ENCODE measurements at regions not wholly inside any gene's neighbourhood (a gene's known extent, or its start where the extent isn't known, plus 50 kb on each side); places are given as distances from the start of the nearest gene placed in this dataset.

DNA sequence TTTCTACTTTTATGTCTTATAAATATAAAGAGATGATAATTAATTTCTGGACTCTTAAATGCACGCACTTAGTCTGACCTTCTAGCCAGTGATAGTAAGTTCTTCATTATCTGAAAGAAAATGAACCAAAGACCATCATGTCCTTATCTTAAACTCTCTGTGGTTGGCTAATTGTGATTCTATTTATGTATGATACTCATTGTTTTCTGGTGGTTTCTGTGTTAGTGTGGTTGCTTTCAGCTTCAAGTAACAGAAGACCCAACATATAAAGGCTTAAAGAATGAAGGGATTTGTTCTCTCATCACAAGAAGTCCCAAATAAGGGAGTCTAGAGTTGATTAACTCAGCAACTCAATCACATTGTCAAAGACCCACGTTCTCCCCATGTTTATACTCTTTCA lies 225.2 kb upstream of the TANK start:
- 76 to 92% methylated on average over 2 of the region's 2 CpGs for WGBS, 2 donors

DNA sequence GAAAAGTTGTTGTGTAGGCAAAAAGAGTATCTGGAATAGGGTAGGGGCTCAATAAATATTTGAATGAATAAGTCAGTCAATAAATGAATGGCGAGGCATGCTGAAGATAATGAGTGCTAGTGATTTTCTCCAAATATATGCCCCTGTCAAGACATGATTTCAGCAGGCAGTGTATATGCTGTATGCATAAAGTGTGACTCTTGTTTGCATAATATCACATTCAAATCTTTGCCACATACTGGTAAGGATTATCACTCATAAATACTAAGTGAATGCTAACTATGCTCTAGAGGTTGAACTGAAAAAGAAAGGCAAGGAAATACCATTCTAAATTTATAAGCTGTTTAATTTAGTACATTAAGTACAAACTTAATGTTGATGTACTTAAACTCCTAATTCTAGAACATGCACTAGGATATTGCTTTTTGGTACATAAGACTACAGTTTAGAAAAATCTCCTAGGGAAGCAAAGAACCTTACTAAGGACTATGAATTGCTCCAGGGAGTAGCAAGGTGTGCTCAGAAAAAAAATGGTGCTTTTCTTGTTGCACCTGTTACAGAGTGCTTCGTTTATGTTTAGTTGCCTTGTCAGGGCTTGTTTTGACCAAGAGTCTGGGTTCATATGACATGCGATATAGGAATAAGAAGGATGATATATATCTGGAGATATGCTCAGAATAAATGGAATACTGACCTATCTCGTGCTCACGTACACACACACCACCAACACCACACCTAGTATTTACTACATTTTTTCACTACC lies 224.0 kb upstream of the TANK start:
- Histone ChIP-seq H3K9ac (ENCODE audit: insufficient read depth in 1 of 2, low read length in 2 of 2) (no peak overlapping the region), H3K27me3 (ENCODE audit: control insufficient read depth in 3 of 3, insufficient read depth in 3 of 3, low read length in 2 of 3) (no peaks in the 10 kb centered on the region), H3K4me3 (no peak overlapping the region), H3K4me1 (ENCODE audit: control insufficient read depth in 5 of 5, insufficient read depth in 5 of 5, low read length in 5 of 5) (peaks cover 0 to 2% (median 0%) of the 10 kb centered on the region in 5 donors), H3K36me3 (ENCODE audit: control insufficient read depth in 4 of 4, insufficient read depth in 4 of 4, low read length in 4 of 4) (no peaks in the 10 kb centered on the region), H3K9me3 (ENCODE audit: control insufficient read depth in 4 of 4, insufficient read depth in 3 of 4, low read length in 3 of 4) (no peaks in the 10 kb centered on the region), H3K27ac (ENCODE audit: low read depth in 1 of 2, low read length in 1 of 2) (no peak overlapping the region)
- ATAC-seq (ENCODE audit: insufficient read depth, low FRiP score) = no peak
- no peak for DNase-seq
- TF ChIP-seq, protein P1, sequence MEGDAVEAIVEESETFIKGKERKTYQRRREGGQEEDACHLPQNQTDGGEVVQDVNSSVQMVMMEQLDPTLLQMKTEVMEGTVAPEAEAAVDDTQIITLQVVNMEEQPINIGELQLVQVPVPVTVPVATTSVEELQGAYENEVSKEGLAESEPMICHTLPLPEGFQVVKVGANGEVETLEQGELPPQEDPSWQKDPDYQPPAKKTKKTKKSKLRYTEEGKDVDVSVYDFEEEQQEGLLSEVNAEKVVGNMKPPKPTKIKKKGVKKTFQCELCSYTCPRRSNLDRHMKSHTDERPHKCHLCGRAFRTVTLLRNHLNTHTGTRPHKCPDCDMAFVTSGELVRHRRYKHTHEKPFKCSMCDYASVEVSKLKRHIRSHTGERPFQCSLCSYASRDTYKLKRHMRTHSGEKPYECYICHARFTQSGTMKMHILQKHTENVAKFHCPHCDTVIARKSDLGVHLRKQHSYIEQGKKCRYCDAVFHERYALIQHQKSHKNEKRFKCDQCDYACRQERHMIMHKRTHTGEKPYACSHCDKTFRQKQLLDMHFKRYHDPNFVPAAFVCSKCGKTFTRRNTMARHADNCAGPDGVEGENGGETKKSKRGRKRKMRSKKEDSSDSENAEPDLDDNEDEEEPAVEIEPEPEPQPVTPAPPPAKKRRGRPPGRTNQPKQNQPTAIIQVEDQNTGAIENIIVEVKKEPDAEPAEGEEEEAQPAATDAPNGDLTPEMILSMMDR (IDR thresholded peaks at IDR 0.05; ENCODE audit: control extremely low read depth, extremely low read depth) = no peak
- 92 to 97% methylated on average over 5 of the region's 5 CpGs for WGBS, 2 donors

More for the DNA sequence above, 225.2 kb upstream of the TANK start:
- Histone ChIP-seq H3K9ac (ENCODE audit: insufficient read depth in 1 of 2, low read length in 2 of 2) (no peak overlapping the region), H3K4me3 (no peak overlapping the region), H3K27ac (ENCODE audit: low read depth in 1 of 2, low read length in 1 of 2) (no peak overlapping the region), H3K27me3 (ENCODE audit: control insufficient read depth in 3 of 3, insufficient read depth in 3 of 3, low read length in 2 of 3) (no peaks in the 10 kb centered on the region), H3K36me3 (ENCODE audit: control insufficient read depth in 4 of 4, insufficient read depth in 4 of 4, low read length in 4 of 4) (no peaks in the 10 kb centered on the region), H3K4me1 (ENCODE audit: control insufficient read depth in 5 of 5, insufficient read depth in 5 of 5, low read length in 5 of 5) (peaks cover 0 to under 1% (median 0%) of the 10 kb centered on the region in 5 donors), H3K9me3 (ENCODE audit: control insufficient read depth in 4 of 4, insufficient read depth in 3 of 4, low read length in 3 of 4) (peaks cover 0 to under 1% (median 0%) of the 10 kb centered on the region in 4 donors)
- TF ChIP-seq, protein P1 (IDR thresholded peaks at IDR 0.05; ENCODE audit: control extremely low read depth, extremely low read depth) = no peak
- ATAC-seq (ENCODE audit: insufficient read depth, low FRiP score) (no peak), DNase-seq (no peak)

DNA sequence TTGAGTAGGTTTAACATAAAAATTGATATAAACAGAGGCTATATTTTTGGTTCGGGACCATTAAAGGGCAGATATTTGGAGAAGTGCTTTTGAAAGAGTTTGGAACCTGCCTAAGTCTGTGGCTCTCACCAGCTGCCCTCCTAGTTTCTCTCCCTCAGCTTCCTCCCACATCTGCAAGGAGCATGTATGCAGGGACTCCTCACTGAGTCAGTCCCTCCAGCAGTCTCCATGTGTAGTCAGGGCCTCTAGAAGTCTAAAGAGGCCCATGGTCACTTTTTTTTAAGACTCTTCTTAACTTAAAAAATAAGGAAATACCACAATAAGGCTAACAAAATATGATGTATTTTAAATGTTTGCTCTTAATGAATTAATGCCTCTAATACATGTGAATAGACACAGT lies 220.0 kb upstream of the TANK start:
- H3K9me3 ChIP-seq (ENCODE audit: control insufficient read depth in 4 of 4, insufficient read depth in 3 of 4, low read length in 3 of 4) = no peaks in the 10 kb centered on the region
- no peak for ATAC-seq (ENCODE audit: insufficient read depth, low FRiP score)
- no peak overlapping the region for H3K27ac ChIP-seq (ENCODE audit: low read depth in 1 of 2, low read length in 1 of 2)
- no peak overlapping the region for H3K9ac ChIP-seq (ENCODE audit: insufficient read depth in 1 of 2, low read length in 2 of 2)
- no peak overlapping the region for H3K4me3 ChIP-seq
- H3K36me3 ChIP-seq (ENCODE audit: control insufficient read depth in 4 of 4, insufficient read depth in 4 of 4, low read length in 4 of 4) = no peaks in the 10 kb centered on the region
- H3K27me3 ChIP-seq (ENCODE audit: control insufficient read depth in 3 of 3, insufficient read depth in 3 of 3, low read length in 2 of 3) = no peaks in the 10 kb centered on the region
- no peak for DNase-seq
- H3K4me1 ChIP-seq (ENCODE audit: control insufficient read depth in 5 of 5, insufficient read depth in 5 of 5, low read length in 5 of 5) = peaks cover 0 to 2% (median 0%) of the 10 kb centered on the region in 5 donors
- WGBS, 2 donors = 88 to 93% methylated on average over 1 of the region's 1 CpG
- TF ChIP-seq, protein P1 (IDR thresholded peaks at IDR 0.05; ENCODE audit: control extremely low read depth, extremely low read depth) = no peak
